ENCODE measurements at regions not wholly inside any gene's neighbourhood (a gene's known extent, or its start where the extent isn't known, plus 50 kb on each side); places are given as distances from the start of the nearest gene placed in this dataset.
A peak's percentile ranks its signal among the peaks of the same experiment; 100 is the strongest.
"Not testable (repeated sequence)": the region's sequence is repeated elsewhere in the genome, so short reads cannot be mapped to it uniquely, and the experiment has no call there.

GRCh38 chr11:101224221-101224620 lies 94.6 kb upstream of the PGR start:
- H2AK5ac ChIP-seq (ENCODE audit: low read depth, low read length), result no peak overlapping the region
- H3K27me3 ChIP-seq (ENCODE audit: control insufficient read depth in 3 of 3, insufficient read depth in 3 of 3, low read depth in 1 of 3, low read length in 3 of 3), result no peaks in the 10 kb centered on the region
- H3K4me1 ChIP-seq (ENCODE audit: control insufficient read depth in 2 of 2, insufficient read depth in 1 of 2, low read depth in 1 of 2, low read length in 2 of 2), result no peaks in the 10 kb centered on the region
- no peaks in the 10 kb centered on the region for H3K36me3 ChIP-seq (replicated peaks in 1 of 2; ENCODE audit: control insufficient read depth in 2 of 2, insufficient read depth in 2 of 2, low read length in 2 of 2)
- no peak overlapping the region for H2BK15ac ChIP-seq (ENCODE audit: low read length)
- no peak overlapping the region for H4K91ac ChIP-seq (ENCODE audit: low read depth, low read length, poor library complexity)
- no peak overlapping the region for H2AFZ ChIP-seq (ENCODE audit: low read length)
- no peak overlapping the region for H3K18ac ChIP-seq (ENCODE audit: low read length)
- H3K27ac ChIP-seq (replicated peaks; ENCODE audit: low read length), result no peak overlapping the region
- WGBS, 2 donors (ENCODE audit: extremely low coverage in 2 of 2, insufficient read length in 2 of 2, insufficient replicate concordance in 1 of 2), result no CpG with 5 or more reads among the region's 2 CpGs
- H3K14ac ChIP-seq (ENCODE audit: low read length), result no peak overlapping the region
- H2BK5ac ChIP-seq (ENCODE audit: low read length), result no peak overlapping the region
- H2BK12ac ChIP-seq (ENCODE audit: low read length), result no peak overlapping the region
- no peak overlapping the region for H3K4me3 ChIP-seq (ENCODE audit: low read length in 2 of 2)
- no peak overlapping the region for H3K4me2 ChIP-seq (ENCODE audit: insufficient read depth, low read length, poor library complexity, severe bottlenecking)
- no peak overlapping the region for H3K23ac ChIP-seq (ENCODE audit: low read depth, low read length, poor library complexity)
- H3K9ac ChIP-seq (ENCODE audit: low read depth, low read length, poor library complexity), result peak overlapping the region; percentile 34
- H3K4ac ChIP-seq (ENCODE audit: low read length), result no peak overlapping the region
- H2BK120ac ChIP-seq (ENCODE audit: low read depth, low read length), result no peak overlapping the region
- DNase-seq (ENCODE audit: low spot score), result no peak
- H3K9me3 ChIP-seq (replicated peaks in 1 of 2; ENCODE audit: control insufficient read depth in 2 of 2, insufficient read depth in 1 of 2, low read depth in 1 of 2, low read length in 2 of 2), result no peaks in the 10 kb centered on the region
- no peak overlapping the region for H4K8ac ChIP-seq (ENCODE audit: low read depth, low read length)
- H3K79me1 ChIP-seq (ENCODE audit: low read depth, low read length), result no peaks in the 10 kb centered on the region

DNA sequence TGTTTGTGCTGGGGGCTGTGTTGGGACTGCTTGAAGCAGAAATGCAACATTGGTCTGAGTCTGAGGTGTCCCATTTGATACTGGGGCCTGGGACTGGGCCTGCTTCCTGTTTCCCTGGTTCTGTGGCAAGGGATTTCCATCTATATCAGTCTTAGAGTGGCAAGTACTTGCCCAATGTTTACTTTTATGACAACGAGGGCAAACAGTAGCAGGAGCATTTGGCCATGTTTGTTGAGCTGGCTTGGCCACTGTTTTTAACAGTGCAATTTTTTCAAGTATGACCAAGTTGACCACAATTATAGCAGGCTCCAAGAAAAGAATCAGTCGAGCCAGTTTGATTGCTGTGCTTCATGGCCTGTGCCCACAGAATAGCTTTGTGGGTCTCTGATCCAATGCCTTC lies 88.5 kb upstream of the PGR start:
- not testable (repeated sequence) for H3K18ac ChIP-seq (ENCODE audit: low read length); H3K27me3 ChIP-seq (ENCODE audit: control insufficient read depth in 3 of 3, insufficient read depth in 3 of 3, low read depth in 1 of 3, low read length in 3 of 3); H3K4ac ChIP-seq (ENCODE audit: low read length); H2AFZ ChIP-seq (ENCODE audit: low read length); H4K8ac ChIP-seq (ENCODE audit: low read depth, low read length); H3K9me3 ChIP-seq (replicated peaks in 1 of 2; ENCODE audit: control insufficient read depth in 2 of 2, insufficient read depth in 1 of 2, low read depth in 1 of 2, low read length in 2 of 2); H3K79me1 ChIP-seq (ENCODE audit: low read depth, low read length); H3K4me3 ChIP-seq (ENCODE audit: low read length in 2 of 2); H3K4me2 ChIP-seq (ENCODE audit: insufficient read depth, low read length, poor library complexity, severe bottlenecking); H2BK5ac ChIP-seq (ENCODE audit: low read length); H3K9ac ChIP-seq (ENCODE audit: low read depth, low read length, poor library complexity); H4K91ac ChIP-seq (ENCODE audit: low read depth, low read length, poor library complexity); H3K14ac ChIP-seq (ENCODE audit: low read length); H3K4me1 ChIP-seq (ENCODE audit: control insufficient read depth in 2 of 2, insufficient read depth in 1 of 2, low read depth in 1 of 2, low read length in 2 of 2); H3K36me3 ChIP-seq (replicated peaks in 1 of 2; ENCODE audit: control insufficient read depth in 2 of 2, insufficient read depth in 2 of 2, low read length in 2 of 2); DNase-seq (ENCODE audit: low spot score); H2BK15ac ChIP-seq (ENCODE audit: low read length); H2BK12ac ChIP-seq (ENCODE audit: low read length); H3K23ac ChIP-seq (ENCODE audit: low read depth, low read length, poor library complexity); H2AK5ac ChIP-seq (ENCODE audit: low read depth, low read length); H2BK120ac ChIP-seq (ENCODE audit: low read depth, low read length); H3K27ac ChIP-seq (replicated peaks; ENCODE audit: low read length)
- WGBS, 2 donors (ENCODE audit: extremely low coverage in 2 of 2, insufficient read length in 2 of 2, insufficient replicate concordance in 1 of 2), result no CpG with 5 or more reads among the region's 2 CpGs

GRCh38 chr11:101216091-101216490 lies 86.5 kb upstream of the PGR start:
- not testable (repeated sequence) for H4K91ac ChIP-seq (ENCODE audit: low read depth, low read length, poor library complexity); H4K8ac ChIP-seq (ENCODE audit: low read depth, low read length); H2BK12ac ChIP-seq (ENCODE audit: low read length); H3K4me3 ChIP-seq (ENCODE audit: low read length in 2 of 2); H2BK15ac ChIP-seq (ENCODE audit: low read length); H3K23ac ChIP-seq (ENCODE audit: low read depth, low read length, poor library complexity); H3K9me3 ChIP-seq (replicated peaks in 1 of 2; ENCODE audit: control insufficient read depth in 2 of 2, insufficient read depth in 1 of 2, low read depth in 1 of 2, low read length in 2 of 2); H2AK5ac ChIP-seq (ENCODE audit: low read depth, low read length); H3K27me3 ChIP-seq (ENCODE audit: control insufficient read depth in 3 of 3, insufficient read depth in 3 of 3, low read depth in 1 of 3, low read length in 3 of 3); H2BK5ac ChIP-seq (ENCODE audit: low read length); H2AFZ ChIP-seq (ENCODE audit: low read length); H3K36me3 ChIP-seq (replicated peaks in 1 of 2; ENCODE audit: control insufficient read depth in 2 of 2, insufficient read depth in 2 of 2, low read length in 2 of 2); DNase-seq (ENCODE audit: low spot score); H3K14ac ChIP-seq (ENCODE audit: low read length); H3K4ac ChIP-seq (ENCODE audit: low read length); H3K9ac ChIP-seq (ENCODE audit: low read depth, low read length, poor library complexity); H2BK120ac ChIP-seq (ENCODE audit: low read depth, low read length); H3K4me2 ChIP-seq (ENCODE audit: insufficient read depth, low read length, poor library complexity, severe bottlenecking); H3K4me1 ChIP-seq (ENCODE audit: control insufficient read depth in 2 of 2, insufficient read depth in 1 of 2, low read depth in 1 of 2, low read length in 2 of 2); H3K79me1 ChIP-seq (ENCODE audit: low read depth, low read length); H3K18ac ChIP-seq (ENCODE audit: low read length); H3K27ac ChIP-seq (replicated peaks; ENCODE audit: low read length)
- WGBS, 2 donors (ENCODE audit: extremely low coverage in 2 of 2, insufficient read length in 2 of 2, insufficient replicate concordance in 1 of 2), result no CpG with 5 or more reads among the region's 1 CpG

GRCh38 chr11:101215069-101215468 lies 85.5 kb upstream of the PGR start:
- Histone ChIP-seq H3K27ac (replicated peaks; ENCODE audit: low read length) (no peak overlapping the region), H2BK5ac (ENCODE audit: low read length) (no peak overlapping the region), H3K27me3 (ENCODE audit: control insufficient read depth in 3 of 3, insufficient read depth in 3 of 3, low read depth in 1 of 3, low read length in 3 of 3) (no peaks in the 10 kb centered on the region), H2BK120ac (ENCODE audit: low read depth, low read length) (no peak overlapping the region), H3K4me3 (ENCODE audit: low read length in 2 of 2) (no peak overlapping the region), H3K23ac (ENCODE audit: low read depth, low read length, poor library complexity) (no peak overlapping the region), H3K79me1 (ENCODE audit: low read depth, low read length) (no peaks in the 10 kb centered on the region), H3K4me2 (ENCODE audit: insufficient read depth, low read length, poor library complexity, severe bottlenecking) (no peak overlapping the region), H3K14ac (ENCODE audit: low read length) (no peak overlapping the region), H2AK5ac (ENCODE audit: low read depth, low read length) (no peak overlapping the region), H3K4me1 (ENCODE audit: control insufficient read depth in 2 of 2, insufficient read depth in 1 of 2, low read depth in 1 of 2, low read length in 2 of 2) (no peaks in the 10 kb centered on the region), H2BK12ac (ENCODE audit: low read length) (no peak overlapping the region), H2BK15ac (ENCODE audit: low read length) (no peak overlapping the region), H4K91ac (ENCODE audit: low read depth, low read length, poor library complexity) (no peak overlapping the region), H3K9ac (ENCODE audit: low read depth, low read length, poor library complexity) (no peak overlapping the region), H3K36me3 (replicated peaks in 1 of 2; ENCODE audit: control insufficient read depth in 2 of 2, insufficient read depth in 2 of 2, low read length in 2 of 2) (no peaks in the 10 kb centered on the region), H3K4ac (ENCODE audit: low read length) (no peak overlapping the region), H2AFZ (ENCODE audit: low read length) (no peak overlapping the region), H3K9me3 (replicated peaks in 1 of 2; ENCODE audit: control insufficient read depth in 2 of 2, insufficient read depth in 1 of 2, low read depth in 1 of 2, low read length in 2 of 2) (peaks cover 0 to 1% of the 10 kb centered on the region in 2 donors), H4K8ac (ENCODE audit: low read depth, low read length) (no peak overlapping the region), H3K18ac (ENCODE audit: low read length) (no peak overlapping the region)
- DNase-seq (ENCODE audit: low spot score), result no peak
- no CpG with 5 or more reads among the region's 1 CpG for WGBS, 2 donors (ENCODE audit: extremely low coverage in 2 of 2, insufficient read length in 2 of 2, insufficient replicate concordance in 1 of 2)

Data from neuronal stem cell (in vitro differentiated cells).